Fibroblast of upper back skin (primary cell): ENCODE measurements at regions not wholly inside any gene's neighbourhood (a gene's known extent, or its start where the extent isn't known, plus 50 kb on each side); places are given as distances from the start of the nearest gene placed in this dataset.

Source experiments
- DNase-seq: peaks from one replicate; pipeline ENCODE4 v3.0.0-alpha.2; 2013

GRCh38 chr6:147088861-147089260, 115.4 kb upstream of the STXBP5 start:
- no peak for DNase-seq

- DNase-seq, result no peak
These were observed 108.9 kb upstream of the STXBP5 start for GRCh38 chr6:147095316-147095715.

- DNase-seq, result peak; percentile 85
These were observed 104.2 kb upstream of the STXBP5 start for GRCh38 chr6:147099974-147100373.

- DNase-seq, result no peak
These were observed 101.2 kb upstream of the STXBP5 start for GRCh38 chr6:147103007-147103406.

- DNase-seq, result peak; percentile 57
These were observed 100.5 kb upstream of the STXBP5 start for GRCh38 chr6:147103694-147104093.

GRCh38 chr6:147105786-147106185, 98.4 kb upstream of the STXBP5 start:
- DNase-seq, result no peak

GRCh38 chr6:147106759-147107401, 97.3 kb upstream of the STXBP5 start:
- DNase-seq, result peak; percentile 52

GRCh38 chr6:147108259-147108910, 95.8 kb upstream of the STXBP5 start:
- DNase-seq, result no peak

- no peak for DNase-seq
These were observed 94.5 kb upstream of the STXBP5 start for GRCh38 chr6:147109707-147110106.

- no peak for DNase-seq
These were observed 88.2 kb upstream of the STXBP5 start for GRCh38 chr6:147116056-147116455.

- DNase-seq, result no peak
These were observed 87.2 kb upstream of the STXBP5 start for GRCh38 chr6:147117011-147117410.

GRCh38 chr6:147117580-147117979, 86.6 kb upstream of the STXBP5 start:
- peak; percentile 41 for DNase-seq

GRCh38 chr6:147119310-147119709, 84.9 kb upstream of the STXBP5 start:
- no peak for DNase-seq

- no peak for DNase-seq
These were observed 81.4 kb upstream of the STXBP5 start for GRCh38 chr6:147122823-147123222.

- no peak for DNase-seq
These were observed 77.6 kb upstream of the STXBP5 start for GRCh38 chr6:147126618-147127022.

GRCh38 chr6:147127587-147127986, 76.6 kb upstream of the STXBP5 start:
- DNase-seq, result peak; percentile 67

- DNase-seq, result no peak
These were observed 76.2 kb upstream of the STXBP5 start for GRCh38 chr6:147128056-147128455.

- no peak for DNase-seq
These were observed 72.6 kb upstream of the STXBP5 start for GRCh38 chr6:147131532-147132128.

GRCh38 chr6:147132889-147133288, 71.3 kb upstream of the STXBP5 start:
- DNase-seq, result peak; percentile 44

GRCh38 chr6:147133669-147134068, 70.5 kb upstream of the STXBP5 start:
- no peak for DNase-seq

GRCh38 chr6:147135211-147135681, 69.0 kb upstream of the STXBP5 start:
- peak; percentile 95 for DNase-seq

- DNase-seq, result no peak
These were observed 68.2 kb upstream of the STXBP5 start for GRCh38 chr6:147136057-147136456.

- no peak for DNase-seq
These were observed 66.2 kb upstream of the STXBP5 start for GRCh38 chr6:147137986-147138385.

GRCh38 chr6:147138835-147139234, 65.4 kb upstream of the STXBP5 start:
- no peak for DNase-seq
